NB4 (cell line): ENCODE measurements at regions not wholly inside any gene's neighbourhood (a gene's known extent, or its start where the extent isn't known, plus 50 kb on each side); places are given as distances from the start of the nearest gene placed in this dataset.

ENCODE experiments used
- CTCF ChIP-seq: IDR thresholded peaks from one replicate; pipeline ENCODE4 v1.5.1; 2012; ENCODE audit warnings: low read depth, low read length
- POLR2A ChIP-seq: IDR thresholded peaks from 2 replicates; pipeline ENCODE4 v1.6.1; 2011; ENCODE audit warnings: mild to moderate bottlenecking; ENCODE audit not compliant: insufficient read length; ENCODE audit errors: extremely low read depth
- TF ChIP-seq, protein P1 (sequence below): IDR thresholded peaks from 2 replicates; pipeline ENCODE4 v1.6.1; 2011; ENCODE audit warnings: low read depth, low read length

DNA sequence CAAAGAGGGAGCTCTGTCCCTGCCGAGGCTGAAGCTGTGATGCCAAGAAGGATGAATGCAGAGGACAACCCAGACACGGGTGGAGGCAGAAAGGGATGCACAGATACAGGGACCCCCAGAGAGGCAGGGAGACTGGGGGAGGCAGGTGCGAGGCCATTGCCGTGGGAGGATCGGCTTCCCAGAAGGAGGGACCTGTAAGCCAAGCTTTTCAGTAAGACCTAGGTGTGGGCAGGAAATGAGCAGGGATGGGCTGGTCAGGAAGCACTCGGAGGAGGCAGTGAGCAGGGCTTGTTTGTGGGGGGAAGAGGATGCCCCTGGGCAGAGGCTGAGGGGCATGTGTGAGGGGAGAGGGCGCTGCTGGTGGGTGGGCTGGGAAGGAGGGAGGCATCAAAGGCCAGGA is 67.7 kb upstream of the WNT4 start:
- TF ChIP-seq CTCF (no peak), POLR2A (no peak)
- TF ChIP-seq, protein P1, sequence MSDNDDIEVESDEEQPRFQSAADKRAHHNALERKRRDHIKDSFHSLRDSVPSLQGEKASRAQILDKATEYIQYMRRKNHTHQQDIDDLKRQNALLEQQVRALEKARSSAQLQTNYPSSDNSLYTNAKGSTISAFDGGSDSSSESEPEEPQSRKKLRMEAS, result no peak
